ENCODE measurements at regions not wholly inside any gene's neighbourhood (a gene's known extent, or its start where the extent isn't known, plus 50 kb on each side); places are given as distances from the start of the nearest gene placed in this dataset.

GRCh38 chr3:144549166-144549565, 577.5 kb downstream of the DIPK2A start:
- no peak for DNase-seq
- Mint-ChIP-seq H3K36me3 (ENCODE audit: insufficient read depth, unreplicated experiment) (no peaks in the 10 kb centered on the region), H3K4me3 (ENCODE audit: low read depth, unreplicated experiment) (no peak overlapping the region)

DNA sequence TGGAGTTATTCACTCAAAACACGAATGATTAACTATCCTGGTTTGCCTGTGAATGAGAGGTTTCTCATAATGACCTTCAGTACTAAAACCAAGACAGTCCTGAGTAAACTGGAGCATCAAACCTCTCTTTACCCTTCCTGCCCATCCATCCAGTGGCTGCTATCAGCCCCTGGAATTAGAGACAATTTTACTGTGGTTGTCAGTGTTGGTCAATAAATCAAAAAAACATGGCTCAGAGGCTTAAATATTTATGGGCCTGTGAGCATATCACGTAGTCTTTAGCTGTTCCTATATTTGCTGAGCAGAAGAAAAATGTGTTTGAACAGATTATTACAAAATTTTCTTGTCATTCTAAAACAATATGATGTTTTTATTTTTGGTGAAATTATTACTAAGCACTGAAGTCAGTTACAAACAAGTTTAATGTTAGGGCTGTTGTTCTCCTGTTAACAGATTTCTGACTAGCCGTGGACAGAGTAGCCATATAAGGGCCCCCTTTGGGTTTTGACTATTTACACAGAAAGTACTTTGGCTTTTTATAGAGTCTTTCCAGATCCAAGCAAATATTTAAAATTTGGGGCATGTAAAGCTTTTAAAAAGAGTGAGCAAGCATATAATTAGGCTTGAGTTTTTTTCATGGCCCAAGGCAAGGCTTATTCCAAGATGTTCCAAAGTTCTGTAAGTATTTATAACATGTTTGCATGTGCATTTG, 580.9 kb downstream of the DIPK2A start:
- Mint-ChIP-seq H3K9me3 (ENCODE audit: low read depth, unreplicated experiment) (no peaks in the 10 kb centered on the region), H3K27ac (ENCODE audit: unreplicated experiment) (no peak overlapping the region), H3K27me3 (ENCODE audit: unreplicated experiment) (no peaks in the 10 kb centered on the region), H3K36me3 (ENCODE audit: insufficient read depth, unreplicated experiment) (no peaks in the 10 kb centered on the region), H3K4me3 (ENCODE audit: low read depth, unreplicated experiment) (no peak overlapping the region), H3K4me1 (ENCODE audit: low read depth, unreplicated experiment) (no peaks in the 10 kb centered on the region)
- intact Hi-C loops (cut with micrococcal nuclease; ENCODE audit: unreplicated experiment): no loop called here
- TF ChIP-seq CTCF (IDR thresholded peaks at IDR 0.05; ENCODE audit: unreplicated experiment): no peak
- BruUV-seq (replicated peaks): no TSS peak
- no peak for DNase-seq
- CTCF ChIA-PET: no interaction called here

More at GRCh38 chr3:144549166-144549565, 577.5 kb downstream of the DIPK2A start:
- no peaks in the 10 kb centered on the region for H3K27me3 Mint-ChIP-seq (ENCODE audit: unreplicated experiment)
- no peak overlapping the region for H3K27ac Mint-ChIP-seq (ENCODE audit: unreplicated experiment)
- H3K4me1 Mint-ChIP-seq (ENCODE audit: low read depth, unreplicated experiment): no peaks in the 10 kb centered on the region
- intact Hi-C loops (cut with micrococcal nuclease; ENCODE audit: unreplicated experiment): no loop called here
- TF ChIP-seq CTCF (IDR thresholded peaks at IDR 0.05; ENCODE audit: unreplicated experiment): no peak
- H3K9me3 Mint-ChIP-seq (ENCODE audit: low read depth, unreplicated experiment): no peaks in the 10 kb centered on the region
- no TSS peak for BruUV-seq (replicated peaks)
- CTCF ChIA-PET: no interaction called here

DNA sequence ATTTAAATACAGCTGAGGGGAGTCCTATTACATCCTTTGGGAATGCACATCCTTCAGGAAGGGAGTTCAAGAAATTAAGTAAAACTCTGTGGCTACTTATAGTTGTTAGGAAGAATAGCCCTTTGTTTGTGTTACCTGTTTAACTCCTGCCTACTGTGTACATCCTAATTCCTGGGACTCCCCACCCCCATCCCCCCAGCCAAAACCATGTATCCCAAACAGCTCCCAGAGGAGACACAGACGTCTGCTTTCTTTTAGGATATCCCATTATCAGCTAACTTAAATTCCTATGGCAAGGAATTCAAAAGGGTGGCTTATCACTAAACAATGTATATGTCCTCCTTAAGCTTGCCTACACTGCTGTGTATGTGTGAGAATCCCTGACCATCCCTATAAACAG, 581.7 kb downstream of the DIPK2A start:
- Mint-ChIP-seq H3K4me3 (ENCODE audit: low read depth, unreplicated experiment) (no peak overlapping the region), H3K27me3 (ENCODE audit: unreplicated experiment) (no peaks in the 10 kb centered on the region), H3K36me3 (ENCODE audit: insufficient read depth, unreplicated experiment) (no peaks in the 10 kb centered on the region), H3K4me1 (ENCODE audit: low read depth, unreplicated experiment) (no peaks in the 10 kb centered on the region), H3K9me3 (ENCODE audit: low read depth, unreplicated experiment) (no peaks in the 10 kb centered on the region), H3K27ac (ENCODE audit: unreplicated experiment) (no peak overlapping the region)
- intact Hi-C loops (cut with micrococcal nuclease; ENCODE audit: unreplicated experiment): no loop called here
- no peak for TF ChIP-seq CTCF (IDR thresholded peaks at IDR 0.05; ENCODE audit: unreplicated experiment)
- DNase-seq: no peak
- CTCF ChIA-PET: no interaction called here
- BruUV-seq (replicated peaks): no TSS peak

GRCh38 chr3:144554889-144555288, 583.3 kb downstream of the DIPK2A start:
- CTCF ChIA-PET: no interaction called here
- BruUV-seq (replicated peaks): no TSS peak
- Mint-ChIP-seq H3K27ac (ENCODE audit: unreplicated experiment) (no peak overlapping the region), H3K9me3 (ENCODE audit: low read depth, unreplicated experiment) (no peaks in the 10 kb centered on the region), H3K36me3 (ENCODE audit: insufficient read depth, unreplicated experiment) (no peaks in the 10 kb centered on the region), H3K27me3 (ENCODE audit: unreplicated experiment) (no peaks in the 10 kb centered on the region), H3K4me1 (ENCODE audit: low read depth, unreplicated experiment) (no peaks in the 10 kb centered on the region), H3K4me3 (ENCODE audit: low read depth, unreplicated experiment) (no peak overlapping the region)
- intact Hi-C loops (cut with micrococcal nuclease; ENCODE audit: unreplicated experiment): no loop called here
- no peak for TF ChIP-seq CTCF (IDR thresholded peaks at IDR 0.05; ENCODE audit: unreplicated experiment)
- DNase-seq: no peak

Measured in Calu3 (cell line).